Panc1 (cell line): ENCODE measurements at regions not wholly inside any gene's neighbourhood (a gene's known extent, or its start where the extent isn't known, plus 50 kb on each side); places are given as distances from the start of the nearest gene placed in this dataset.

Experiments used
- SIN3A ChIP-seq: IDR thresholded peaks from 2 replicates; pipeline ENCODE4 v1.6.1; 2012; ENCODE audit warnings: low read depth, mild to moderate bottlenecking, low read length, moderate library complexity, borderline replicate concordance; ENCODE audit not compliant: insufficient read depth
- TCF7L2 ChIP-seq: IDR thresholded peaks from 2 replicates; pipeline ENCODE4 v1.6.1; 2011; ENCODE audit warnings: mild to moderate bottlenecking, low read depth, low read length, inconsistent platforms
- TF ChIP-seq, protein P1 (sequence below): fragments of 450-650 bp; IDR thresholded peaks from 2 replicates; pipeline ENCODE4 v1.5.1; 2017; ENCODE audit warnings: mild to moderate bottlenecking
- TF ChIP-seq, protein P2 (sequence below), 2 experiments: IDR thresholded peaks; 2 replicates each; pipeline ENCODE4 v1.6.1; 2011 to 2012; ENCODE audit warnings: low read depth in 2 of 2, control low read depth in 1 of 2, low read length in 1 of 2, mild to moderate bottlenecking in 1 of 2, moderate library complexity in 1 of 2; ENCODE audit not compliant: insufficient read depth in 1 of 2

DNA sequence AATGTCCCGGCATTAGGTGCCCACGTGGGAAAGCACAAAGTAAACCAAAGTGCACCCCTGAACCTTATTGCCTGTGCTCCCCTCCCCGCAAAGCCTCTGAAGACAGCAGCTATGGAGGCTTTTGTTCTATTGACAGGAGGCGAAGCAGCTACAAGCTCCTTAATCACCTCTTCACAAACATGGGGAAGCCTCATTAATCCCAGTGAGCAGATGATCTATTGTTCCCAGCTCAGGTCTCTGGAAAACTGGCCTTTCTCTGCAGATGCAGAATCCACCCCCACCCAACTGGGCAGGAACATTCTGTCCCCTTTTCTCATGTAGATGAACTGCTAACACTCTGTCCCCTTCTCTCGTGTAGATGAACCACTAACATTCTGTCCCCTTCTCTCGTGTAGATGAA is 190.5 kb upstream of the CSF3R start:
- TF ChIP-seq TCF7L2 (no peak), SIN3A (no peak)
- TF ChIP-seq, protein P1, sequence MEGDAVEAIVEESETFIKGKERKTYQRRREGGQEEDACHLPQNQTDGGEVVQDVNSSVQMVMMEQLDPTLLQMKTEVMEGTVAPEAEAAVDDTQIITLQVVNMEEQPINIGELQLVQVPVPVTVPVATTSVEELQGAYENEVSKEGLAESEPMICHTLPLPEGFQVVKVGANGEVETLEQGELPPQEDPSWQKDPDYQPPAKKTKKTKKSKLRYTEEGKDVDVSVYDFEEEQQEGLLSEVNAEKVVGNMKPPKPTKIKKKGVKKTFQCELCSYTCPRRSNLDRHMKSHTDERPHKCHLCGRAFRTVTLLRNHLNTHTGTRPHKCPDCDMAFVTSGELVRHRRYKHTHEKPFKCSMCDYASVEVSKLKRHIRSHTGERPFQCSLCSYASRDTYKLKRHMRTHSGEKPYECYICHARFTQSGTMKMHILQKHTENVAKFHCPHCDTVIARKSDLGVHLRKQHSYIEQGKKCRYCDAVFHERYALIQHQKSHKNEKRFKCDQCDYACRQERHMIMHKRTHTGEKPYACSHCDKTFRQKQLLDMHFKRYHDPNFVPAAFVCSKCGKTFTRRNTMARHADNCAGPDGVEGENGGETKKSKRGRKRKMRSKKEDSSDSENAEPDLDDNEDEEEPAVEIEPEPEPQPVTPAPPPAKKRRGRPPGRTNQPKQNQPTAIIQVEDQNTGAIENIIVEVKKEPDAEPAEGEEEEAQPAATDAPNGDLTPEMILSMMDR = no peak
- TF ChIP-seq, protein P2, sequence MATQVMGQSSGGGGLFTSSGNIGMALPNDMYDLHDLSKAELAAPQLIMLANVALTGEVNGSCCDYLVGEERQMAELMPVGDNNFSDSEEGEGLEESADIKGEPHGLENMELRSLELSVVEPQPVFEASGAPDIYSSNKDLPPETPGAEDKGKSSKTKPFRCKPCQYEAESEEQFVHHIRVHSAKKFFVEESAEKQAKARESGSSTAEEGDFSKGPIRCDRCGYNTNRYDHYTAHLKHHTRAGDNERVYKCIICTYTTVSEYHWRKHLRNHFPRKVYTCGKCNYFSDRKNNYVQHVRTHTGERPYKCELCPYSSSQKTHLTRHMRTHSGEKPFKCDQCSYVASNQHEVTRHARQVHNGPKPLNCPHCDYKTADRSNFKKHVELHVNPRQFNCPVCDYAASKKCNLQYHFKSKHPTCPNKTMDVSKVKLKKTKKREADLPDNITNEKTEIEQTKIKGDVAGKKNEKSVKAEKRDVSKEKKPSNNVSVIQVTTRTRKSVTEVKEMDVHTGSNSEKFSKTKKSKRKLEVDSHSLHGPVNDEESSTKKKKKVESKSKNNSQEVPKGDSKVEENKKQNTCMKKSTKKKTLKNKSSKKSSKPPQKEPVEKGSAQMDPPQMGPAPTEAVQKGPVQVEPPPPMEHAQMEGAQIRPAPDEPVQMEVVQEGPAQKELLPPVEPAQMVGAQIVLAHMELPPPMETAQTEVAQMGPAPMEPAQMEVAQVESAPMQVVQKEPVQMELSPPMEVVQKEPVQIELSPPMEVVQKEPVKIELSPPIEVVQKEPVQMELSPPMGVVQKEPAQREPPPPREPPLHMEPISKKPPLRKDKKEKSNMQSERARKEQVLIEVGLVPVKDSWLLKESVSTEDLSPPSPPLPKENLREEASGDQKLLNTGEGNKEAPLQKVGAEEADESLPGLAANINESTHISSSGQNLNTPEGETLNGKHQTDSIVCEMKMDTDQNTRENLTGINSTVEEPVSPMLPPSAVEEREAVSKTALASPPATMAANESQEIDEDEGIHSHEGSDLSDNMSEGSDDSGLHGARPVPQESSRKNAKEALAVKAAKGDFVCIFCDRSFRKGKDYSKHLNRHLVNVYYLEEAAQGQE (IDR thresholded peaks at IDR 0.05; ENCODE audit: insufficient read depth in 1 of 2, low read depth in 2 of 2, low read length in 1 of 2) = no peak
